AG09309 (cell line): ENCODE measurements at regions not wholly inside any gene's neighbourhood (a gene's known extent, or its start where the extent isn't known, plus 50 kb on each side); places are given as distances from the start of the nearest gene placed in this dataset.

Experiments used
- DNase-seq: peaks from one replicate; pipeline ENCODE4 v3.0.0-alpha.2; 2010; ENCODE audit warnings: low read depth
- H3K4me3 ChIP-seq: 2 replicates; pipeline ENCODE4 v1.5.1; 2011; ENCODE audit warnings: mild to moderate bottlenecking, low read depth, low read length, moderate library complexity; ENCODE audit not compliant: control insufficient read depth
- CTCF ChIP-seq: IDR thresholded peaks from 2 replicates; pipeline ENCODE4 v1.5.1; 2011; ENCODE audit warnings: mild to moderate bottlenecking, low read depth, low read length, inconsistent platforms; ENCODE audit not compliant: insufficient read depth, control insufficient read depth; ENCODE audit errors: missing control alignments

- TF ChIP-seq CTCF, result no peak
- DNase-seq, result no peak
- H3K4me3 ChIP-seq, result no peak overlapping the region
Measured at GRCh38 chr5:58215364-58215763, 244.5 kb downstream of the PLK2 start.

- no peak for DNase-seq
- no peak for TF ChIP-seq CTCF
- H3K4me3 ChIP-seq, result no peak overlapping the region
Measured at GRCh38 chr5:58211441-58211840, 248.4 kb downstream of the PLK2 start.

- H3K4me3 ChIP-seq, result no peak overlapping the region
- no peak for TF ChIP-seq CTCF
- no peak for DNase-seq
Measured at GRCh38 chr5:58208674-58209073, 251.2 kb downstream of the PLK2 start.

- no peak for DNase-seq
- no peak for TF ChIP-seq CTCF
- H3K4me3 ChIP-seq, result no peak overlapping the region
Measured at GRCh38 chr5:58207076-58207475, 252.8 kb downstream of the PLK2 start.

GRCh38 chr5:58204966-58205365, 254.9 kb downstream of the PLK2 start:
- TF ChIP-seq CTCF, result no peak
- no peak for DNase-seq
- no peak overlapping the region for H3K4me3 ChIP-seq

GRCh38 chr5:58202941-58203444, 256.9 kb downstream of the PLK2 start:
- no peak for DNase-seq
- no peak for TF ChIP-seq CTCF
- H3K4me3 ChIP-seq, result no peak overlapping the region

- no peak for DNase-seq
- no peak for TF ChIP-seq CTCF
- H3K4me3 ChIP-seq, result no peak overlapping the region
Measured at GRCh38 chr5:58201922-58202648, 257.8 kb downstream of the PLK2 start.
